Liver (tissue), 8 donors: ENCODE measurements at regions not wholly inside any gene's neighbourhood (a gene's known extent, or its start where the extent isn't known, plus 50 kb on each side); places are given as distances from the start of the nearest gene placed in this dataset.

Experiments used
- DNase-seq: peaks from one replicate; pipeline ENCODE4 v3.0.0-alpha.2; 2017; ENCODE audit warnings: low spot score
- H3K27ac ChIP-seq, 2 donors: one replicate each; pipeline ENCODE4 v1.7.0; 2013; ENCODE audit warnings: inconsistent platforms in 2 of 2, low read length in 2 of 2, control low read depth in 1 of 2, low read depth in 1 of 2, mild to moderate bottlenecking in 1 of 2
- H3K27me3 ChIP-seq, 4 donors: one replicate each; pipeline versions ENCODE4 v1.6.1 to v1.7.0; 2013; ENCODE audit warnings: low read length in 3 of 4, inconsistent platforms in 1 of 4, mild to moderate bottlenecking in 1 of 4, moderate library complexity in 1 of 4; ENCODE audit not compliant: control insufficient read depth in 4 of 4, insufficient read depth in 4 of 4
- H3K36me3 ChIP-seq, 4 donors: one replicate each; pipeline versions ENCODE4 v1.6.1 to v1.7.0; 2013; ENCODE audit warnings: low read length in 3 of 4, mild to moderate bottlenecking in 3 of 4, low read depth in 1 of 4, moderate library complexity in 1 of 4; ENCODE audit not compliant: control insufficient read depth in 4 of 4, insufficient read depth in 3 of 4
- H3K4me1 ChIP-seq, 4 donors: one replicate each; pipeline versions ENCODE4 v1.6.1 to v1.7.0; 2013; ENCODE audit warnings: low read length in 3 of 4, mild to moderate bottlenecking in 3 of 4, moderate library complexity in 1 of 4; ENCODE audit not compliant: control insufficient read depth in 4 of 4, insufficient read depth in 4 of 4
- H3K4me3 ChIP-seq, 3 donors: one replicate each; pipeline versions ENCODE4 v1.6.1 to v1.7.0; 2013; ENCODE audit warnings: low read length in 3 of 3, control low read depth in 1 of 3, low read depth in 1 of 3, mild to moderate bottlenecking in 1 of 3
- H3K9ac ChIP-seq, 2 donors: one replicate each; pipeline ENCODE4 v1.7.0; 2013; ENCODE audit warnings: low read length in 2 of 2, mild to moderate bottlenecking in 2 of 2, moderate library complexity in 2 of 2, control low read depth in 1 of 2, low read depth in 1 of 2
- H3K9me3 ChIP-seq, 4 donors: one replicate each; pipeline versions ENCODE4 v1.6.1 to v1.7.0; 2013; ENCODE audit warnings: low read length in 3 of 4; ENCODE audit not compliant: control insufficient read depth in 4 of 4
- FOXA1 ChIP-seq: IDR thresholded peaks from 2 replicates; pipeline ENCODE4 v1.6.1; 2016; ENCODE audit warnings: antibody characterized with exemption
- GABPA ChIP-seq, 2 donors: IDR thresholded peaks in 1 of 2; conservative IDR thresholded peaks in 1 of 2; 2 replicates each; pipeline ENCODE4 v1.6.1; 2016; ENCODE audit warnings: antibody characterized with exemption in 2 of 2, mild to moderate bottlenecking in 1 of 2, moderate library complexity in 1 of 2
- HNF4A ChIP-seq, 2 donors: conservative IDR thresholded peaks; 2 replicates each; pipeline ENCODE4 v1.6.1; 2016; ENCODE audit warnings: antibody characterized with exemption in 2 of 2, mild to moderate bottlenecking in 2 of 2
- HNF4G ChIP-seq: IDR thresholded peaks from 2 replicates; pipeline ENCODE4 v1.6.1; 2016; ENCODE audit warnings: antibody characterized with exemption
- JUND ChIP-seq, 2 donors: IDR thresholded peaks; 2 replicates each; pipeline ENCODE4 v1.6.1; 2016; ENCODE audit warnings: antibody characterized with exemption in 2 of 2
- NR2F2 ChIP-seq: IDR thresholded peaks from 2 replicates; pipeline ENCODE4 v1.6.1; 2016; ENCODE audit warnings: antibody characterized with exemption
- RAD21 ChIP-seq, 2 donors: IDR thresholded peaks; 2 replicates each; pipeline ENCODE4 v1.6.1; 2016; ENCODE audit warnings: antibody characterized with exemption in 2 of 2, mild to moderate bottlenecking in 2 of 2
- RXRA ChIP-seq, 2 donors: IDR thresholded peaks; 2 replicates each; pipeline ENCODE4 v1.6.1; 2017 to 2018; ENCODE audit warnings: antibody characterized with exemption in 2 of 2, mild to moderate bottlenecking in 1 of 2
- SP1 ChIP-seq: IDR thresholded peaks from 2 replicates; pipeline ENCODE4 v1.6.1; 2018; ENCODE audit warnings: antibody characterized with exemption, mild to moderate bottlenecking
- YY1 ChIP-seq: IDR thresholded peaks from 2 replicates; pipeline ENCODE4 v1.6.1; 2016; ENCODE audit warnings: antibody characterized with exemption, mild to moderate bottlenecking
- WGBS: extraction: QIAGEN DNeasy Blood & Tissue Kit; methylation state at CpG from one replicate; pipeline ENCODE4 v1.1.7; 2013; 5-methylcytosine and 5-hydroxymethylcytosine counted together
- TF ChIP-seq, protein P1 (sequence below): IDR thresholded peaks from 2 replicates; pipeline ENCODE4 v1.6.1; 2016; ENCODE audit warnings: antibody characterized with exemption
- TF ChIP-seq, protein P2 (sequence below): IDR thresholded peaks from 2 replicates; pipeline ENCODE4 v1.6.1; 2016; ENCODE audit warnings: antibody characterized with exemption, mild to moderate bottlenecking
- TF ChIP-seq, protein P3 (sequence below): IDR thresholded peaks from 2 replicates; pipeline ENCODE4 v1.6.1; 2016; ENCODE audit warnings: antibody characterized with exemption
- TF ChIP-seq, protein P4 (sequence below): fragments of 150-350 bp; IDR thresholded peaks from 2 replicates; pipeline ENCODE4 v1.5.1; 2017; ENCODE audit warnings: improper control_type of control experiment, low read depth, low read length; ENCODE audit not compliant: missing input control
- donor health status: healthy.
- donor health status: healthy.
- donor health status: healthy.
- donor health status: healthy.
- donor health status: healthy.

DNA sequence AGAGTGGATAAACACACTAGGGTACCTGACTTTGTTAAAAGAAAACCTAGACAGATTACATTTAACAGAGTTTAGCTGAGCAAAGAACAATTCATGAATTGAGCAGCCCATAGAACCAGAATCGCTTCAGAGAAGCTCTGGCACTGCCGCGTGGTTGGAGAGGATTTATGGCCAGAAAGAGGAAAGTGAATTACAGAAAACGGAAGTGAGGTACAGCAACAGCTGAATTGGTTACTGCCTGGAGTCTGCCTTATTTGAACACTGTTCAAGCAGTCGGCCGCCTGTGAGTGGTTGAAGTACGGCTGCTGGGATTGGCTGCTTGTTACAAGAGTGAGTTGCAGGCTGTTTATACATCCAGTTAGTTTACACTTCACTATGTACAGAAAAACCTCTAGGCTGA is 253.8 kb upstream of the CDYL start:
- no peak overlapping the region for H3K4me3 ChIP-seq
- no peaks in the 10 kb centered on the region for H3K9me3 ChIP-seq
- no peak for DNase-seq
- H3K27ac ChIP-seq: no peak overlapping the region
- no peaks in the 10 kb centered on the region for H3K36me3 ChIP-seq
- TF ChIP-seq SP1: no peak
- TF ChIP-seq JUND (IDR thresholded peaks at IDR 0.05): no peak
- TF ChIP-seq RXRA (IDR thresholded peaks at IDR 0.05): no peak
- TF ChIP-seq, protein P1, sequence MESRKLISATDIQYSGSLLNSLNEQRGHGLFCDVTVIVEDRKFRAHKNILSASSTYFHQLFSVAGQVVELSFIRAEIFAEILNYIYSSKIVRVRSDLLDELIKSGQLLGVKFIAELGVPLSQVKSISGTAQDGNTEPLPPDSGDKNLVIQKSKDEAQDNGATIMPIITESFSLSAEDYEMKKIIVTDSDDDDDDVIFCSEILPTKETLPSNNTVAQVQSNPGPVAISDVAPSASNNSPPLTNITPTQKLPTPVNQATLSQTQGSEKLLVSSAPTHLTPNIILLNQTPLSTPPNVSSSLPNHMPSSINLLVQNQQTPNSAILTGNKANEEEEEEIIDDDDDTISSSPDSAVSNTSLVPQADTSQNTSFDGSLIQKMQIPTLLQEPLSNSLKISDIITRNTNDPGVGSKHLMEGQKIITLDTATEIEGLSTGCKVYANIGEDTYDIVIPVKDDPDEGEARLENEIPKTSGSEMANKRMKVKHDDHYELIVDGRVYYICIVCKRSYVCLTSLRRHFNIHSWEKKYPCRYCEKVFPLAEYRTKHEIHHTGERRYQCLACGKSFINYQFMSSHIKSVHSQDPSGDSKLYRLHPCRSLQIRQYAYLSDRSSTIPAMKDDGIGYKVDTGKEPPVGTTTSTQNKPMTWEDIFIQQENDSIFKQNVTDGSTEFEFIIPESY: no peak
- TF ChIP-seq NR2F2: no peak
- TF ChIP-seq RAD21 (IDR thresholded peaks at IDR 0.05): no peak
- no peak for TF ChIP-seq YY1
- TF ChIP-seq, protein P2, sequence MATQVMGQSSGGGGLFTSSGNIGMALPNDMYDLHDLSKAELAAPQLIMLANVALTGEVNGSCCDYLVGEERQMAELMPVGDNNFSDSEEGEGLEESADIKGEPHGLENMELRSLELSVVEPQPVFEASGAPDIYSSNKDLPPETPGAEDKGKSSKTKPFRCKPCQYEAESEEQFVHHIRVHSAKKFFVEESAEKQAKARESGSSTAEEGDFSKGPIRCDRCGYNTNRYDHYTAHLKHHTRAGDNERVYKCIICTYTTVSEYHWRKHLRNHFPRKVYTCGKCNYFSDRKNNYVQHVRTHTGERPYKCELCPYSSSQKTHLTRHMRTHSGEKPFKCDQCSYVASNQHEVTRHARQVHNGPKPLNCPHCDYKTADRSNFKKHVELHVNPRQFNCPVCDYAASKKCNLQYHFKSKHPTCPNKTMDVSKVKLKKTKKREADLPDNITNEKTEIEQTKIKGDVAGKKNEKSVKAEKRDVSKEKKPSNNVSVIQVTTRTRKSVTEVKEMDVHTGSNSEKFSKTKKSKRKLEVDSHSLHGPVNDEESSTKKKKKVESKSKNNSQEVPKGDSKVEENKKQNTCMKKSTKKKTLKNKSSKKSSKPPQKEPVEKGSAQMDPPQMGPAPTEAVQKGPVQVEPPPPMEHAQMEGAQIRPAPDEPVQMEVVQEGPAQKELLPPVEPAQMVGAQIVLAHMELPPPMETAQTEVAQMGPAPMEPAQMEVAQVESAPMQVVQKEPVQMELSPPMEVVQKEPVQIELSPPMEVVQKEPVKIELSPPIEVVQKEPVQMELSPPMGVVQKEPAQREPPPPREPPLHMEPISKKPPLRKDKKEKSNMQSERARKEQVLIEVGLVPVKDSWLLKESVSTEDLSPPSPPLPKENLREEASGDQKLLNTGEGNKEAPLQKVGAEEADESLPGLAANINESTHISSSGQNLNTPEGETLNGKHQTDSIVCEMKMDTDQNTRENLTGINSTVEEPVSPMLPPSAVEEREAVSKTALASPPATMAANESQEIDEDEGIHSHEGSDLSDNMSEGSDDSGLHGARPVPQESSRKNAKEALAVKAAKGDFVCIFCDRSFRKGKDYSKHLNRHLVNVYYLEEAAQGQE: no peak
- H3K9ac ChIP-seq: no peak overlapping the region
- peaks cover 0 to 3% (median 0%) of the 10 kb centered on the region in 4 donors for H3K27me3 ChIP-seq
- WGBS: 72% methylated on average over 7 of the region's 7 CpGs
- no peaks in the 10 kb centered on the region for H3K4me1 ChIP-seq

DNA sequence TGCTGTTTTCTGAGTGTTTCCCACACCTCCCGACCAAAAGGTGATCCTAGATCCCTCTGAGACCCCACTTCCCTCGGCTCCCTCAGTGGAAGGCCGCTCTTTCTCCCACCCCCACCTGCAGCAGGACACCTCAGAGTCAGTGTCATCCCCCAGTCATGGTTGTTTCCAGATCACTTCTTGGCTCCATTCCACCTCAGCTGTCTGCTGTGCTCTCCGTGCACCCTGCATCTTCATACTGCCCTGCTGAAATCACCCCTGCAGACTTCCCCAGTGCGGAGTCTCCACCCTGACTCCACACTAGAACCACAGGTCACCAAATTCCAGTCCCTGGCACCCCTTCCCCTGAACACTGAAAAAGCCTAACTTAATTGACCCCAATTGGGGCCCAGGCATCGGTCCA is 255.1 kb upstream of the CDYL start:
- Histone ChIP-seq H3K36me3 (no peaks in the 10 kb centered on the region), H3K27me3 (peaks cover 0 to 7% (median 0%) of the 10 kb centered on the region in 4 donors), H3K4me1 (no peaks in the 10 kb centered on the region), H3K27ac (no peak overlapping the region), H3K4me3 (no peak overlapping the region), H3K9me3 (no peaks in the 10 kb centered on the region), H3K9ac (no peak overlapping the region)
- WGBS: 68% methylated on average over 6 of the region's 6 CpGs
- TF ChIP-seq RXRA (IDR thresholded peaks at IDR 0.05) (no peak), FOXA1 (no peak)
- no peak for DNase-seq

DNA sequence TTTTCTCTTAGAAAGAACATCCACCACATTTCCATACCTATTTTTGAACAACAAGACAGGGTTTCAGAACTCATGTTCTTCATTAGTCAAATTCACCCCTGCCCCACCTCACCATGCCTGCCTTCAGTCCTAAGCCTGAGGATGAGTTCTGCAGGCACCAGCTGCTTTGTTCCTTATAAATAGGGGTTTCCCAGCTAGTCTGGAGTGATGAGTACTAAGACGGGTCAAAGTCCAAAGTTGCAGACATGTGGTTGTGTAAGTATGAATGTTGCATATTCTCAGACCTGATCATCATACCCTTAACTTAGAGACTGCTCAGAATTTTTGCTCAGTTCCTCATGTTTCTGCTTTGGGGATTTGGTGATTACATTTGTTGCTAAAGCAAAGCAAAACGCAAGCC is 257.7 kb upstream of the CDYL start:
- no peak overlapping the region for H3K4me3 ChIP-seq
- no peak overlapping the region for H3K27ac ChIP-seq
- peaks cover 0 to 9% (median 0%) of the 10 kb centered on the region in 4 donors for H3K27me3 ChIP-seq
- H3K4me1 ChIP-seq: no peaks in the 10 kb centered on the region
- 57% methylated on average over 2 of the region's 2 CpGs for WGBS
- no peak for DNase-seq
- H3K36me3 ChIP-seq: no peaks in the 10 kb centered on the region
- no peak overlapping the region for H3K9ac ChIP-seq
- H3K9me3 ChIP-seq: no peaks in the 10 kb centered on the region
- TF ChIP-seq HNF4G: no peak
- TF ChIP-seq RAD21 (IDR thresholded peaks at IDR 0.05): no peak
- no peak for TF ChIP-seq RXRA (IDR thresholded peaks at IDR 0.05)
- TF ChIP-seq GABPA (IDR thresholded peaks at IDR 0.05 in 1 of 2, conservative IDR thresholded peaks at IDR 0.05 in 1 of 2): no peak
- TF ChIP-seq, protein P3, sequence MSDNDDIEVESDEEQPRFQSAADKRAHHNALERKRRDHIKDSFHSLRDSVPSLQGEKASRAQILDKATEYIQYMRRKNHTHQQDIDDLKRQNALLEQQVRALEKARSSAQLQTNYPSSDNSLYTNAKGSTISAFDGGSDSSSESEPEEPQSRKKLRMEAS: no peak
- TF ChIP-seq NR2F2: no peak
- TF ChIP-seq, protein P2: no peak
- no peak for TF ChIP-seq SP1
- no peak for TF ChIP-seq FOXA1
- TF ChIP-seq, protein P4, sequence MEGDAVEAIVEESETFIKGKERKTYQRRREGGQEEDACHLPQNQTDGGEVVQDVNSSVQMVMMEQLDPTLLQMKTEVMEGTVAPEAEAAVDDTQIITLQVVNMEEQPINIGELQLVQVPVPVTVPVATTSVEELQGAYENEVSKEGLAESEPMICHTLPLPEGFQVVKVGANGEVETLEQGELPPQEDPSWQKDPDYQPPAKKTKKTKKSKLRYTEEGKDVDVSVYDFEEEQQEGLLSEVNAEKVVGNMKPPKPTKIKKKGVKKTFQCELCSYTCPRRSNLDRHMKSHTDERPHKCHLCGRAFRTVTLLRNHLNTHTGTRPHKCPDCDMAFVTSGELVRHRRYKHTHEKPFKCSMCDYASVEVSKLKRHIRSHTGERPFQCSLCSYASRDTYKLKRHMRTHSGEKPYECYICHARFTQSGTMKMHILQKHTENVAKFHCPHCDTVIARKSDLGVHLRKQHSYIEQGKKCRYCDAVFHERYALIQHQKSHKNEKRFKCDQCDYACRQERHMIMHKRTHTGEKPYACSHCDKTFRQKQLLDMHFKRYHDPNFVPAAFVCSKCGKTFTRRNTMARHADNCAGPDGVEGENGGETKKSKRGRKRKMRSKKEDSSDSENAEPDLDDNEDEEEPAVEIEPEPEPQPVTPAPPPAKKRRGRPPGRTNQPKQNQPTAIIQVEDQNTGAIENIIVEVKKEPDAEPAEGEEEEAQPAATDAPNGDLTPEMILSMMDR: no peak
- no peak for TF ChIP-seq HNF4A (conservative IDR thresholded peaks at IDR 0.05)
- TF ChIP-seq, protein P1: no peak
- TF ChIP-seq JUND (IDR thresholded peaks at IDR 0.05): no peak
